Stimulated activated CD4-positive, alpha-beta T cell treated with anti-CD3 and anti-CD28 coated beads, Interleukin-4, amount 100 ng/mL, for 4 hours (primary cell): ENCODE measurements at regions not wholly inside any gene's neighbourhood (a gene's known extent, or its start where the extent isn't known, plus 50 kb on each side); places are given as distances from the start of the nearest gene placed in this dataset.
"Not testable (repeated sequence)": the region's sequence is repeated elsewhere in the genome, so short reads cannot be mapped to it uniquely, and the experiment has no call there.

ENCODE experiments used
- DNase-seq, 2 experiments: peaks; one replicate each; pipeline ENCODE4 v3.0.0-alpha.2; 2020

- DNase-seq, result no peak
These were observed 138.0 kb upstream of the DNAH14 start for GRCh38 chr1:224791362-224791941.

GRCh38 chr1:224795591-224795990, 133.9 kb upstream of the DNAH14 start:
- no peak for DNase-seq

- no peak for DNase-seq
These were observed 130.4 kb upstream of the DNAH14 start for GRCh38 chr1:224799083-224799482.

GRCh38 chr1:224800486-224801119, 128.9 kb upstream of the DNAH14 start:
- no peak for DNase-seq

GRCh38 chr1:224801844-224802490, 127.5 kb upstream of the DNAH14 start:
- no peak for DNase-seq

- no peak for DNase-seq
These were observed 126.9 kb upstream of the DNAH14 start for GRCh38 chr1:224802617-224803016.

- no peak for DNase-seq
These were observed 125.3 kb upstream of the DNAH14 start for GRCh38 chr1:224804220-224804619.

GRCh38 chr1:224805889-224806288, 123.6 kb upstream of the DNAH14 start:
- no peak for DNase-seq

GRCh38 chr1:224809137-224809536, 120.3 kb upstream of the DNAH14 start:
- no peak for DNase-seq

GRCh38 chr1:224809613-224810012, 119.9 kb upstream of the DNAH14 start:
- no peak for DNase-seq

GRCh38 chr1:224811564-224811963, 117.9 kb upstream of the DNAH14 start:
- DNase-seq, result no peak

- DNase-seq, result no peak
These were observed 113.8 kb upstream of the DNAH14 start for GRCh38 chr1:224815647-224816046.

GRCh38 chr1:224816062-224816461, 113.4 kb upstream of the DNAH14 start:
- DNase-seq, result no peak

- DNase-seq, result no peak
These were observed 112.1 kb upstream of the DNAH14 start for GRCh38 chr1:224817382-224817781.

- DNase-seq, result no peak
These were observed 109.6 kb upstream of the DNAH14 start for GRCh38 chr1:224819861-224820260.

GRCh38 chr1:224820341-224820740, 109.1 kb upstream of the DNAH14 start:
- no peak for DNase-seq

- DNase-seq, result not testable (repeated sequence)
These were observed 107.7 kb upstream of the DNAH14 start for GRCh38 chr1:224821751-224822150.

- no peak for DNase-seq
These were observed 103.9 kb upstream of the DNAH14 start for GRCh38 chr1:224825525-224826000.

- DNase-seq, result no peak
These were observed 100.8 kb upstream of the DNAH14 start for GRCh38 chr1:224828691-224829090.

- no peak for DNase-seq
These were observed 98.0 kb upstream of the DNAH14 start for GRCh38 chr1:224831501-224831900.

- not testable (repeated sequence) for DNase-seq
These were observed 89.7 kb upstream of the DNAH14 start for GRCh38 chr1:224839648-224840300.

GRCh38 chr1:224841803-224842202, 87.7 kb upstream of the DNAH14 start:
- DNase-seq, result not testable (repeated sequence)

GRCh38 chr1:224846119-224846907, 83.2 kb upstream of the DNAH14 start:
- DNase-seq, result no peak
